Effector CD8-positive, alpha-beta T cell (primary cell): ENCODE measurements at regions not wholly inside any gene's neighbourhood (a gene's known extent, or its start where the extent isn't known, plus 50 kb on each side); places are given as distances from the start of the nearest gene placed in this dataset.

ENCODE experiments used
- DNase-seq: peaks from one replicate; lab custom pipeline; 2025; lab: John Stamatoyannopoulos, UW

DNA sequence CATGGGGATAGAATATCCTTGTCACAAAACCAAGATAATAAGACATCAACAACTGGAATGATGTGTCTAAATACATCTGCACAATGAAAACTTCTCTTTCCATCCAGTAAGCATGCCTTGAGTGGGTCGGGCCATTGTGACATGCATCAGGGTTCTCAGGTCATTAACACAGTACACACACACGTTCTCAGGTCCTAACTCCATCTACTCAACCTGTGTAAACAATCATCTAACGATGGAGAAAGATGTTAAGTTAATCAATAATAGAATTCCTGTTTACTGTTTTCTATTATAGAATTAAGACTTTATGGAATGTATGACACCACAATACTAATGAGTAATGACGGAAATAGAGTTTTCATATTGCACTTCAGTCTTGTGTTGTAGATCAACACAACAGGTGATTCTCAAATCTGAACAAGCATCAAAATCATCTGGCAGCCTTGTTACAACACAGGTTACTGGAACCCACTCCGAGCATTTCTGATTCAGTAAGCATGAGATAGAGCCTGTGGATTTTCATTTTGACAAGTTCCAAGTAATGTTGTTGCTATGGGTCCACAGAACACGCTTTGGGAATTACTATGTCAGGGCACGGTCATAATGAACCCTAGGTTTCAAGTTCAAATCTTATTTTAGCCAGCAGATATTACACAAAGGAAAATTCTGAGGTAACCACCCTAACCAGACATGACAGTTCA, 315.8 kb upstream of the TEX13C start:
- DNase-seq, result no peak

DNA sequence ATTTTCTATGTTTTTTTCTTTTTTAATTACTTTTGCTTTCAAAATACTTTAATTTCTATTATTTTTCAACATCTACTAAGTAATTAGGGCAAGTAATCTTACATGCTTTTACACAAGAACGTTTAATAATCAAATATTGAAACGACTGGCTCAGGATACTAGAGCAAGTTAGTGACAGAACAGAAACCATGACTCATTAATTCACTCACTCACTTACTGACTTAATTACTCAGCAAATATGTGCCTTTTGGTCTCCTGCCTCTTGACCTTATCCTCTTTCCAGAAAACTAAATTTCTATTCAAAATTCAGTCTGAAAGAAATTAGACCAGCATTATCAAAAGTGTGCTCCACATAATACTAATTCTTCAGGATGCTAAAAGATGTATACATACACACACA, 314.9 kb upstream of the TEX13C start:
- DNase-seq, result no peak

DNA sequence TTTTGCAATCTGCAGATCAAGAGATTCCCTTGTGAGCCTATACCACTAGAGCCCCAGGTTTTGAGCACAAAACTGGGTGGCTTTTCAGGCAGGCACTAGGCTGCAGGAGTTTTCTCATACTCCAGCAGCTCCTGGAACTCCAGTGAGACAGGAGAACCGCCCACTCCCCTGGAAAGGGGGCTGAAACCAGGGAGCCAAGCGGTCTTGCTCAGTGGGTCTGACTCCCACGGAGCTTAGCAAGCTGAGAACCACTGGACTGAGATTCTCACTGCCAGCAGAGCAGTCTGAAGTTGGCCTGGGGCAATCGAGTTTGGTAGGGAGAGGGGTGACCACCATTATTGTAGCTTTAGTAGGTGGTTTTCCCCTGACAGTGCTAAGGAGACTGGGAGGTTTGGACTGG, 313.8 kb upstream of the TEX13C start:
- no peak for DNase-seq

DNA sequence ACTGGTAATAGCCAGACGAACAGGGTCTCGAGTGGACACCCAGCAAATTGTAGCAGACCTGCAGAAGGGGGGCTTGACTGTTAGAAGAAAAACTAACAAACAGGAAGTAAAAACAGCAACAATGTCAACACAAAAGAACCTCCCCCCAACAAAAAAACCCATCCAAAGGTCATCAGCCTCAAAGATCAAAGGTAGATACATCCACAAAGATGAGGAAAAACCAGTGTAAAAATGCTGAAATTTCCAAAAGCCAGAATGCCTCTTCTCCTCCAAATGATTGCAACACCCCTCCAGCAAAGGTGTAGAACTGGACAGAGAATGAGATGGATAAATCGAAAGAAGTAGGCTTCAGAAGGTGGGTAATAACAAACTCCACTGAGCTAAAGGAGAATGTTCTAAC, 313.0 kb upstream of the TEX13C start:
- DNase-seq, result no peak

DNA sequence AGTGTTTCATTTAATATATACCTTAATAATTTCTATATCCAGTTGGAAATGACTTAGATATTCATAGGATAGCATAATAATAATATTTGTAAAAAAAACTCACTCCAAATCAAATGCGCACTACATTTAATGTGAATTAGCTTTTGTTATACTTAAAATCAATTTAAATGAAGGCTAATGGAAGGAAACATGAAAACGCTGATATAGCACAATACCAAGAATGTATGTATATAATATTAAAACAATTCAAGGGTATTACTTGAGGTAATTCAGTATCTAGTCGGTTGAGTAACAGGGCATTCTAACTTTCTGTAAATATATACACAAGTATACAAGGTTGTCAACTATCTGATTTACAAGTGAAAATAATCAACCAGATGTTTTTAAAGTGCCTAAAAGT, 307.1 kb upstream of the TEX13C start:
- DNase-seq, result no peak

DNA sequence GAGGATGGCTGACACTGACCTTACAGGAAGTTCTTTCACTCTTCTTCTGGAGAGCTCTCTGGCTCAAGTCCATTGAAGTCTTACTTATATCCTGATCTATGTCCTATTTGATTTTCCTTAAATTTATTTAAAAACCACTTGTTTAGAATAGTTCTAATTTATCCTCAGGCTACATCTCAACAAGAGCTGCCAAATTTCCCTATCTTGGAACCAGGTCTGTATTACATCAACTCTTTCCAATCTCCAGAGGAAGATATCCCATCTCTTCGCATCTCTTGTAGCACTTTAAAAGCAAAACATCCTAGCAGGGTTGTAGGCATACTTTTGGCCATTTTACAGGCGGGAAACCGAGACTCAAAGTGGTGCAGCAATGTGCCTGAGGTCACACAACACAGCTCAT, 290.5 kb upstream of the TEX13C start:
- no peak for DNase-seq
